CMK (cell line): ENCODE measurements at regions not wholly inside any gene's neighbourhood (a gene's known extent, or its start where the extent isn't known, plus 50 kb on each side); places are given as distances from the start of the nearest gene placed in this dataset.

ENCODE experiments used
- DNase-seq: peaks from one replicate; pipeline ENCODE4 v3.0.0-alpha.2; 2010; ENCODE audit warnings: low read depth

DNA sequence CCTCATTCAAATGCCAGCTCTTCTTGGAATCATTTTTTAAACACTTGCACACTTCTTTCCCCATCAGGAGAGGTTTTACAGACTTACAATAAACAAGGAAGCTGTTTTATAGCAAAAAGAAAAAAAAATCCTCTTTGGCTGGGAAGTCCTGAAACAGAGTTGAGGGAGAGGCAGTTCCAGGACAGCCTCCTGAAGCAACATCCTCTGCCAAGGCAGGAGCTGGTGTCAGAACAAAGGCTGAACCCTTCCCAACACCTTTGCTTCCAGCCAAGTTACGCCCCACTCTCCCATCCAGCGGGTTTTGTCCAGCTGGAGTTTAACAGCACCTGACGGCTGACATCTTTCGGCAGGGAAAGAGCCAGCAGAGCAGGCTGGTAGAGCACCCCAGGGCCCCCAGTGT, 287.8 kb downstream of the RRAGC start:
- DNase-seq = no peak

DNA sequence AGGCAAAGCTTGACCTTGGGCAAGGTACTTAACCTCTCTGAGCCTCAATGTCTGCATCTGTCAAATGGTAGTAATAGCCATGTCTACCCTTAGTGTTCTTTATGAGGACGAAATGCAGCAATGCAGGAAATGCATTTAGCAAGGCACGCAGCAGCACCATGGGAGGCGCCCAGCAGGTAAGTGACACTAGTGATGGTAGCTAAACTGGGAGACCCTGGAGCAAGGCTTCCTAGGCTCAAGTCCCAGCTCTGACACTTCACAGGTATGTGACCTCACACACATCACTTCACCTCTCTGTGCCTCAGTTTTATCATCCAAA, 289.0 kb downstream of the RRAGC start:
- no peak for DNase-seq

DNA sequence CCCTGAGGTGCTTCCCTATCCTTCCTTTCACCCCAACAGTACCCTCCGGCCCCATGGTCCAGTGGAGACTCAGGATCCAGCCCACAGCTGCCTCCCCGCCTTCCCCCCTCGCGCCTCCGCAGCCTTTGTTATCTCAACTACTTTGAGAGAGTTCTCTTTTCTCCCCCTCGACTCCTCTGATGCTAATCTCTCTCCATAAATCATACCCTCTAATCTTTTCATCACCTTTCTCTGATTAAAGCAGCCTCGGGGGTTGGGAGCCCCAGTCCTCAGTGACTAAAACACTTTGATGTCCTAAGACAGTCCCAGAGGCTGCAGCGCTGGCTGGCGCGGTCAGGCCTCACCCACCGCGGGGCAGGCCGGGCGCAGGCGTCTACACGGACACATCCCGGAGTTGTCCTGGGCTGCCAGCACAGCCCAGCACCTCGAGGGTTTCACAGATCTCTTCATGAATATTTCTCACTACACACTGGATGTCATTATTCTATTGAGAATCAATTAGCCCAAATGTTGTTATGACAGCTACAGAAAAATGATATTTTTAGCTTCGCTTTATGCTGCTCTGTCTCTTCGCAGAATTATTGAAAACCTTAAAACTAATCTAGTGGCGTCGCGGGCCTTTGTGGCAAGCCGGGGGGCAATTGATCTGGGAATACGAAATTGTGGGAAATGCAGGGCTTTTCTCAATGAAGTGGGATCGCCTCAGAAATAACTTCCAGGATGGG, 289.5 kb downstream of the RRAGC start:
- DNase-seq = no peak

DNA sequence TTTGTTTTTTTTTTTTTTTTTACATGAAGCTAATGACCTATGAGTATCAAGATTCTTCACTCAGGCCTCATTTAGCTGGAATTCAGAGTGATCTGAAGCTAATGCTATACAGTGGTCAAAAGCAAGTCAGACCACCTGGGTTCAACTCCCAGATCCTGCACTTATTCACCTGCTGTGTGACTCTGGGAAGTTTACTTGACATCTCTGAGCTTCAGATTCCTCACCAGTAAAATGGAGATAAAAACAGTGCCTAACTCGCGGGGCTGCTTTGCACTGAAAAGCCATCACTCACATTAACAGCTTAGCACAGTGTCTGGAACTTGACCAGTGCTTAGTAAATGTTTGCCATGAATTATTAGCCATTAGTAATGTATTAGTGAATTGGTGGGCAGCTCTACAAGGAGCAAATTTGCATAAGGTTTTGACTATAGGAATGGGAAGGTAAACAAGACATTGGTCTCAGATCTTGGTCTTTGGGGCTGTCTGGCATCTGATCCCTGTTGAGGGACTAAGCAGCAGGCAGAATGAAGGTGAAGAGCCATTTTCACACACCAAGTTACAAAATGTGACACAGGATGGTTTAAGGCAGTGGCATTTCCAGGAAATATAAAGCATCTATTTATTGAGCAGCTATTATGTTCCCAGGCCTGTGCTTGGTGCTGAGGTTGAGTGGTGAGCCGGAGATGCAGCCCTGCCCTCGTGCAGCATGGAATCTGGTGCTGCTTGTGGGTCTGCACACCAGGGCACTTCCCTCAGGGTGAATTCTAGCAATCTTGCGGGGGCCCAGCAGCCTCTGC, 291.3 kb downstream of the RRAGC start:
- no peak for DNase-seq

DNA sequence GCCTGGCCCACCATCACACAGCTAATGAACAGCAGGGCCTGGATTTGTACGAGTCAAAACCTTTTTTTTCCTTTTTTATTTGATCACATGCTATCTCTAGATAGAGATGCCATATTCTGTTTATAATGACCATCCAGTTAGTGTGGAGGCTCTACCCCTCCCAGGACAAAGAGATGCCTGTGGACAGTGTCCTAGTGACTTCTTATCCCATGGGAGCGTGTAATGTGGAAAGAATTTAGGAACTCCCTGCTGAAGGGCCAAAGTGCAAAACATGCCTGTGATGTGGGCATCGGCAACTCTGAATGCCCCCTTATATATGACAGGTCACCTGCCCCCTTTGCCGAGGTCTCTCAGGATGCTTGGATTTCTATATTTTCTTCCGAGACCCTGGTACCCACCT, 292.2 kb downstream of the RRAGC start:
- no peak for DNase-seq

GRCh38 chr1:38565020-38565491, 294.5 kb downstream of the RRAGC start:
- DNase-seq = no peak

DNA sequence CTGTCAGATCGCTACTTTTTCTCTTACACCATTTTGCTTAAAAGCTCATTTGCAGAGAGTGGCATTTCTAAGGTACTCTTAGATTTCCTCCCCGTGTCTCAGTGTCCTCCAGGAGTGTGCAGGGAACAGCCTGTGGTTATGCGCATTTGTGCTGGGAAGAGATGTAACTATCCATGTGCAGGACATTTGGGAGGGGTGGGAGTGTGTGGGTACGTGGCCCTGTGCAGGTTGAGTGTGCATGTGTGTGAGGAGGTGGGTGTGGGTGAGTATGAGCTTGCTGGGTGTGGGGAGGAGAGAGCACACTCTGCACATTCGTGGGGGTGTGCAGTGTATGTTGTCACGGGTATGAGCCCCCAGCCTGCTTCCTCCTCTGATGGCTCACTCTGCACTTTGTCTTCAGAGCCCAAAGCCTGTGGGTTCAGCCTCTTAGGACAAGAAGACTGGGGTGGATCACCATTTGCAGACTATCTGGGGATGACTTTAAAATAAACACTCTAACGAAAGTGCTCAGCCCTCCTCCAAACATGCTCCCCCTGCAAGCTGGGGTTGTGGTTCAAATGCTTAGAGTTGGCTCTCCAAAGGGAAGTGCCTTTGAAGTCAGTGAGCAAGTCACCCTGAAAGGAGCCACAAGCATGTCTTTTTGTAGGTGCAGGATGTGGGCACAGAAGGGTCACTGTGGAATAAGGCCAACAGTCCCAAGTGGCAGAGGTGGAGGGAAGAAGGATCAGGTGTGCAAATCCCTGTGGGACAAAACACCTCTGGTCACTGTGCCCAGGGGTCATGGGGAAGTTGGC, 295.4 kb downstream of the RRAGC start:
- no peak for DNase-seq

- no peak for DNase-seq
Measured at GRCh38 chr1:38561725-38562124, 297.8 kb downstream of the RRAGC start.

DNA sequence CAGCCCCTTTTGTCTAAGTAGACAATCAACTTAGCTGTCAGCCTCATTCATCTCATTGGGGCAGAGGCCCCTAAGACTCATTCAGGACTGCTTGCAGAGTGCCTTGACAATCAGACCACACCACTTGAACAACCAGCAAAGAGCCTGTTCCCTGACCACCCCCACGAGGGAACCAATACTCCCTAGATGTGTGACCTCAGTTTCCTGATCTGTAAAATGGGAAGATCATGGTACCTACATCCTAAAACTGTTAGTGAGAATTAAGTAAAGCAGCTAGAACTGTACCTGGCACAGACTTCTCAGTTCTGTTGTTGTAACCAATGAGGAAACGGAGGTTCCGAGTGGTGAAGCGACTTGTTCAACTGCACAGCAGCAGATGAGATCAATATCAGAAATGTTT, 298.5 kb downstream of the RRAGC start:
- DNase-seq = no peak

- DNase-seq = no peak
Measured at GRCh38 chr1:38560457-38560856, 299.1 kb downstream of the RRAGC start.

GRCh38 chr1:38559446-38560165, 300.0 kb downstream of the RRAGC start:
- DNase-seq = no peak

DNA sequence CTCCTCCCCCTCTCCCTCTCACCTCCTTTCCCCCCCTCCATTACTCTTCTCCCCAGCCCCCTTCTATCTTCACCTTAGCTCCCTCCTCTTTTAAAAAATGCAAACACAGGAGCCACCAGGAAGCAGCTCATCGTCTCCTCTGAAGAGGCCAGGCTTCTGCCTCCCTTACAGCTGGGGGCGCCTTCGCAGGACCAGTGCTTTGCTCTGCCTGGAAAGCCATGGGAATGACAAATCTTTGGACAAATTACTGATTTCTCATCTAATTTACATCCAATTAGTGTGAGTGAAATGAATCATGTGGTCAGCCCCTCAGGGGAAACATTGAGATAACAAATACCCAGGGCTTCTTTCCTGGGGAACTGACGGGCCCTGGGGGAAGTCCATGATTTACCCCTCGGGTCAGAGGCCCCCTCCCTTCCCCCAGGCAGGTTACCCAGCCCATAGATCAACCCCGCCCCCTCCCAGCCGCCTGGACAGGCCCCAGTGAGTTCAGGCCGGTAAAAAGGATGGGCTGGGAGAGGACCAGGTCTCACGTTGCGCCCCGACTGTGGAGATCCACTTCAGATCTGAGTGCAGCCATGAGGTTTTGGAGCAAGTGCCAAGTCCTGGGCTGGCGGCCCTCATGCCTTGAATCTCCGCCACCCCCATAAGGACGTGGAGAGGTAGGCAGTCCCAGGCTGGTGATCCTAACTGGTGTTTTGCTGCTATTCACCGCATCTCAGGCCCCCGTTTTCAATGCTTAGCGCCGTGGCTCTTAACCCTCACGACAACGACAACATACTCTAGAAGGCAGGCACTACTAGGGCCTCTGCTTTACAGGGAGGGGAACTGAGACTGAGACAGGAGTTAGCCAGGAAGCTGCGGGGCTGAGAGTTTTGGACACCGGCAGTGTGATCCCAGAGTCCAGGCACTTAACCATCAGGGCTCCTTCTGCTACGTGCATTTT, 300.8 kb downstream of the RRAGC start:
- DNase-seq = no peak

GRCh38 chr1:38558055-38558454, 301.5 kb downstream of the RRAGC start:
- DNase-seq = no peak

DNA sequence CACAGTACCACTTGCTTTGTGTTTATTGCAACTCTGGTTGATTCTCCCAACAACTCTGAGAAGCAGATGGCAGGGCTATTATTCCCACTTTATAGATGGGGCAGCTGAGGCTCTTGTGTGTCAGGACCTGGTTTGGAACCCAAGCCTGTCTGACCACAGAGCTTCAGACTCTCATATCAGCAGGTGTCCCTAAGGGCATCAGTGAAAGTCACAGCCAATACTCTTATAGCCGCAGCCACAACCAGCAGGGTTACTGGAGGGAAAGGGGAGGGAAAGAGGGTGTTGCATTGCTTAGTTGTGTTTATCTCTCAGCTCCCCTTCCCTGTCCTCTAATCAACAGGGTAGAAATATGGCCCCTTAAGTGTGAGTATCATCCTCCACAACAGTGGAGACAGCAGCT, 304.0 kb downstream of the RRAGC start:
- DNase-seq = no peak

DNA sequence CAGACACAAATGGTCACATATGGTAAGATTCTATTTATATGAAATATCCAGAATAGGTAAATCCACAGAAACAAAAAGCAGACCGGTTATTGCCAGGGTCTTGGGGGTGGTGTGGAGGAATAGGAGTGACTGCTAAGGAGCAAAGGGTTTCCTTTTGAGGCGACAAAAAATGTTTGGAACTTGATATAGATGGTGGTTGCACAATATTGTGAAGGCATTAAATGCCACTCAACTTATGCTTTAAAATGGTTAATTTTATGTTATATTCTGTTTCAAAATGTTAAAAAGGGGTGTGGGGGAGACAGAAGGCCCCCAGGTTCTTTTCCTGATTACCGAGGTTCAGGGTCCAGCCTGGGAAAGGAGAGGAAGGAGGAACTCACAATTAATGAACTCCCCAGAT, 304.4 kb downstream of the RRAGC start:
- no peak for DNase-seq

DNA sequence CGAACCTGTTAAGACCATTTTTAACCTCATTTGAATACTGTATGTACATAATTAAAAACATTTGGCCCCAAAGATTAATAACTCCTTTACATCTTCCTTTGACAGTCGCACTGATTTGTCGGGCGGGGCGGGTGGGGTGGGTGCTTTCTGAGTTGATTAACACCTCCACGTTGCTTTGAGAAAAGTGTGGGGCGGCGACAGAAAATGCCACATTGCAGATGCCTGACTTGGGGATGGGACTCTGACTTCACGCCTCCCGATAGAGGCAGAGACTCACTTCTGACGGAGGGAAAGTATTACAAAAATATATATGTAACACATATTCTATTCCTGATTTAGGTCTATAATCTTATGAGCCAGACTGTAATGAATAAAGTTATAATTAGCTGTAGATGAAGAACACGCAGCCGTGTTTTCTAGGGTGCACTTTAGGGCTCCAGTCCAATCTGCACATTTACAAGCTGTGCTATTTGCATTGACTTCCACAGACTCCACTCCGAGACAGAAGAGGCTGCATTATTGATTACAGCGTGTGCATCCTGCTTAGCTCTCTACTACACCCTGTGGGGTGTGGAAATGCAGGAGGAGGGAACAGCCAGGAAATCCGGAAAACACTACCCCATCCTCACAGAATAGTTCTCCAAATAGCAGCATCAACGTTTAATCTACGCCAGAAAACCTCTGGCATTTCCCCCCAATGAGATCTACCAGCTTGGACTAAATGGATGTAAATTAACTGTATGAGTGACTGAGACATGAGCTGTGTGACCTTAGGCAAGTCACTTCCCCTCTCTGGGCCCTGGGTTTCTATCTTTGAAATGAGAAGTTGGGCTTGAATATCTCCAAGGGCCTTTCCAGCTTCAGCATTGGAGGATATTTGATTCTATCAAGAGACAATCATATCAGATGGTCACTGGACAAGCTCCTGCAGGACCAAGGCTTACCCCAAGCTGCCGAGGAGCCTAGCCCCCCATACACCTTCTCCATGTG, 308.0 kb downstream of the RRAGC start:
- no peak for DNase-seq

DNA sequence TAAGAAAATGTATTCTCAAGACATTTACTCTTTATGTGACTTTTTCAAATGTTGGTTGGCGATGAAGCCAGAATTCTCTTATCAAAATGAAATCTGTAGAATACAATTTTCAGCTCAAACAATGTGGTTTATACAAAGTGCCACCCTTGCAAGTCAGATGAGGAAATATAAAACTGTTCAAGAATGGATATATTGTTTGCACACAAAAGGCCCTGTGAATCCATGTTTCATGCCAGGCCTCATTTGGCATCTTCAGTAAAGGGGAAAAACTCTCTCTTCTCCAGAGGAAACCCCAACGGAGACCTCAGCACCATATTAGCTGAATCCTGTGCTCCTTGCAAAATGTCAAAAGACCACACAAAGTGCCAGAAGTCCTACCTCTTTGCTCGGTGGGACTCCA, 310.4 kb downstream of the RRAGC start:
- no peak for DNase-seq

- DNase-seq = no peak
Measured at GRCh38 chr1:38547321-38547720, 312.3 kb downstream of the RRAGC start.

- no peak for DNase-seq
Measured at GRCh38 chr1:38546636-38547035, 312.9 kb downstream of the RRAGC start.

- no peak for DNase-seq
Measured at GRCh38 chr1:38541223-38541622, 318.3 kb downstream of the RRAGC start.
